GM21786 (cell line): ENCODE measurements at regions not wholly inside any gene's neighbourhood (a gene's known extent, or its start where the extent isn't known, plus 50 kb on each side); places are given as distances from the start of the nearest gene placed in this dataset.

Experiments
- ATAC-seq: cut with Tn5 transposase; IDR thresholded peaks from one replicate; pipeline ENCODE4 v1.9.1; 2021; ENCODE audit not compliant: unreplicated experiment

DNA sequence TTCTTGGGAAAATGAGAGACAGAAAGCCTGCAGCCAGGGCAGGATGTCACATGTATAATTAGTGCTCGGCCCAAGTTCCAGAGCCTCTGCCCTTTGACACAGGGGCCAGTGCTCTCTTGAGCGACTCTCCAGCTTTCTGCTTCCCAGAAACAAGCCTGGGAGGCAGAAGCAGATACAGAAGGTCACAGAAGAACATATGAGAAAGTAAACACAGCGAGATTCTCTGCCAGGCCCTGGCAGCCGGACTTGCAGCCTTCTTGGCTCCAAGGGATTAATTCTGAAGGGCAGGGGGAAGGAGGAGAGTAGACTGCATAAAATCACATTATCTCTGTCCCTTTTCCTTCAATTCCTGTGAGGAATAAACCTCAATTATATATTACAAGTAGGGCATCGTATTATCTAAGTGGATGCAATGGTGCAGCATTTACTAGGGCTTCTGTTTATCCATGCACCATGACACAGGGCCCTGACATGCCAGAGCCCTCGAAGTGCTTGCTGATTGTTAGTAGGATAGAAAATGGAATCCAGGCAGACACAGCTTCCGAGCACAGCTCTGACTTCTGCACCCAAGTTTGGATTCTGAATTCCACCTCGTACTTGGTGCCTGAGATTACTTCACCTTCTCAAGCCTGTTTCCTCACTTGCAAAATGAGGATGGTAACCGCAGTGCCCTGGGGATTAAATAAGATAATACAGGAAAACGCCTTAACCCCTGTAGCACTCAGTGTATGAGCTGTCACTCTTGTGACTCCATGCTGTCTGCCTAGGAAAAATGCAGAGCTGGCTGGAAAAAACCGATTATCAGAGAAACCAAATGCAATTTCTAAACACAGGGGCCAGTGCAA lies 536.5 kb downstream of the TNS3 start:
- ATAC-seq = no peak

GRCh38 chr7:47044625-47045024 lies 537.3 kb downstream of the TNS3 start:
- ATAC-seq = no peak

DNA sequence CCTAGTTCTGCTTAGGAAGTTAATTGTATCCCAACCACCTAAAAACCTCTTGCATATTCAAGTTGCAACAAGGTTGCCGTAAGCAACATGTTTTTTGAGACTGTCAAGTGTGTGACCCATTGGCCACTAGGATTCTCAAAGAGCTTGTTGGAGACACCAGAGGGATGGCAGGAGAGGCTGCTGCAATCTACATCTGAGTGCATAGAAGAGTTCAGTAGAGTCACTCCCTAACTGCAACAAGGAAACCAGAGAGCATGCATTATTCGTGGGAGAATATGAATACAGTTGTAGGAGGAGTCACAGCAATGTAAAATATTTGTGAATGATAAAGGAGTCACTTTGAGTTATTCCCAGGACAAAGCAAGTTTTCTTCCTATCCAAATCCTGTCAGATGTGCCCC lies 538.6 kb downstream of the TNS3 start:
- no peak for ATAC-seq

- ATAC-seq = no peak
Observed at GRCh38 chr7:47042669-47043068, 539.2 kb downstream of the TNS3 start.

GRCh38 chr7:47040795-47041347 lies 541.0 kb downstream of the TNS3 start:
- ATAC-seq = no peak

- ATAC-seq = no peak
Observed at GRCh38 chr7:47039904-47040303, 542.0 kb downstream of the TNS3 start.

GRCh38 chr7:47039089-47039648 lies 542.7 kb downstream of the TNS3 start:
- no peak for ATAC-seq

DNA sequence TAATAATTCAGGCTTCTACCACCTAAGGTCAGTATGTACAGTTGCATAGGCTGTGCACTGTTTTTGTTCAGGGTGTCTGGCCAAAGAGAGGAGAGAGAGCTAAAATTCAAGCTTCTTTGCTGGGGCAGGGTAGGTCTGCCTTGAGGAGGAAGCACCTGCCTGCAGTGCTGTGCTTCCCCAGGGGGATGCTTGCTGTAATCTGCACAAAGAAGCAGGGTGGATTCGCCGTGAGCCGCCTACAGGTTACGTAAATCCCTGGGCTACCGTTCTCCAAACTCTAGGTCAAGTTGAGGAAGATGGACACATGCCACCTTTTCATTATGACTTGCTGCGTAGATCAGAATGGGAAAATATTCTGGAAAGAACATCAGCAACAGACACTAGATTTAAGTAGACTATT lies 543.3 kb downstream of the TNS3 start:
- no peak for ATAC-seq

DNA sequence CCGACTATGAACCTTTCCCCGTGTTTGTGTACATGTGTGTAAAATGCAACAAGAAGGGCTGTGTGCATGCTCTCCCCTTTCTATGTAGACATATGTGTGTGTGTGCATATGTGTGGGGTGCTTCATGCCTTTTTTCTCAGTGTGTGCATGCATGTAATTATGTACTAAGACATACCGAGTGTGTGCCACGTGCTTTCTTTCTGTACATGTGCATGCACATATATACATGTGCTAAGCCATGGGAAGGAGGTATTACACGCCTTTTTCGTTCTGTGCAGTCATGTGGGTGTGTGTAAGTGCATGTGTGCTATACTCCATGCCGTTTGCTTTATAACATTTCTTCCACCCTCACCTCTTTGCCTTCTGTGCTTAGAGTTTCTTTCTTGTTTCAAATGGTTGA lies 544.3 kb downstream of the TNS3 start:
- no peak for ATAC-seq

DNA sequence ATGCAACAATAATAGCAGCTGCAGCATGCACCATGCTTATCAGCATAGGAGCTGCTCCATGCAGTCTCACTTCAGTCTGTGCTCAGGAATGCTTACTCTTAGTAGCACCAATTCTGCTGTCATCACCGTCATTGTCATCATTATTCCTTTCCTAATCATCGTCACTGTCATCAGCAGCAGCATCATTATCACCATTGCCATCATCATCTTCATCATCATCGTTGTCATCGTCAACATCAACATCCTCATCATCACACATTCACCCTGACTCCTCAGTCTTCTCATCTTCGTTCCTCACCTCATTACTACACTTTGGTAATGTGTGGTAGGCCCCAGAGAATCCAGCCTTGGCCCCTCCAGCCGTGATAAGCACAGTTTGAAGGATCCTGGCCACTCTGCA lies 545.0 kb downstream of the TNS3 start:
- no peak for ATAC-seq

GRCh38 chr7:47035522-47035921 lies 546.4 kb downstream of the TNS3 start:
- no peak for ATAC-seq

DNA sequence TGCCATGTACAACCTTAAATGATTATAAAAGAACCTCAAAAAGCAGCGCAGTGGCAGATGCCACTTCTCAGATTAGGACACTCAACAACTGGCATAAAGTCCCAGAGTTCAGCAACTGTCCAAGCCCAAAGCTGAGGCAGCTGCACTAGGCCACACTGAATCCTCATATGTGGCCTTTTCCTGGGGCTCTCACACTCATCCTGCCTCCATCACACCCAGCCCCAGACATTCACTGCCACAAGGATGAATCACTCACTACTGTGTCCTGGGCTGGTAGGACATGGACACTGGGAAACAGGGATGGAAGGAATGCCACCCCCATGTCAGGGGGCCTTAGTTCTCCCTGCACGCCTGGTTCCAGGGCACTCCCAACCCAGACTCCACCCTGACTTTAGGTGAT lies 547.7 kb downstream of the TNS3 start:
- ATAC-seq = no peak

DNA sequence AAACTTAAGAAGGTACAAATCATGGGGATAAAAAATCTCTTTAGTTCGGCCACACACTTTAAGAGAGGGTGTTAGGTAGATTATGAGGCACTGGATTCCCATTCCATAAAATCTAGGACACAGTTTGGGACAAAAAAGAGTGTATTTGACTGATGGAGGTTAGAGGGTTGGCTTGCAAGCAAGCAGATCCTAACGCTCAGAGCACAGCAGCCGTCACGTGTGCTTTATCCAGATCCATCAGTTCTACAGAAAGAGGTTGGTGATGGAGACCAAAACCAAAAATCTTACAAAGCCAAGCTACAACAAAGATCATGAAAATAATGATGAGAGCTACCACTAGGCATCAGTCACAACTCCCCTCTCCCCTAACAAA lies 549.4 kb downstream of the TNS3 start:
- no peak for ATAC-seq

GRCh38 chr7:47031786-47032535 lies 550.0 kb downstream of the TNS3 start:
- no peak for ATAC-seq

GRCh38 chr7:47028284-47028683 lies 553.6 kb downstream of the TNS3 start:
- no peak for ATAC-seq

DNA sequence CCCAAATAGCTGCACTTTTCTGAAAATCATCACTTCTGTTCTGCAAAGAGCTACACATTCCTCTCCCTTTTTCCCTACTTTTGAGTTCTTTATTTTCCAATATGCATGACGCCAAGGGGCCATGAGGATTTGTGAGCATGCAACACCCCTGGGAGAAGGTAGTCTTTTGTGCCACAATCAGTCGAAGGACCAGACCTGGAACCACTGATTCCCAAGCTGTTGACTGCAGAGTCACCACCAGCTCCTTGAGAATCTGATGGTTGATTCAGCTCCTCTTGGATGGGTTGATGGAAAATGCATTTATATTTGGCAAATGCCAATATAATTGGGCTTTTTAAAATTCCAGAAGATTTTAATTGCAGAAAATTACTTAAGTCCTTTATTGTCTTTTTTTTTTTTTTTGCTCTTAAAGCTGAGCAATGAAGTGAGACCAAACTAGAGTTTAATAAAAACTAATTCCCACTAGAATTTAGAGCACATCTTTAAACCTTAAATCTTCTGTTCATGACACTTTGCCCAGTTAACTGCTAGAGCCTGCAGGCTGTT lies 554.1 kb downstream of the TNS3 start:
- ATAC-seq = no peak

- no peak for ATAC-seq
Observed at GRCh38 chr7:47026780-47027361, 555.0 kb downstream of the TNS3 start.

- ATAC-seq = no peak
Observed at GRCh38 chr7:47024991-47025390, 556.9 kb downstream of the TNS3 start.

DNA sequence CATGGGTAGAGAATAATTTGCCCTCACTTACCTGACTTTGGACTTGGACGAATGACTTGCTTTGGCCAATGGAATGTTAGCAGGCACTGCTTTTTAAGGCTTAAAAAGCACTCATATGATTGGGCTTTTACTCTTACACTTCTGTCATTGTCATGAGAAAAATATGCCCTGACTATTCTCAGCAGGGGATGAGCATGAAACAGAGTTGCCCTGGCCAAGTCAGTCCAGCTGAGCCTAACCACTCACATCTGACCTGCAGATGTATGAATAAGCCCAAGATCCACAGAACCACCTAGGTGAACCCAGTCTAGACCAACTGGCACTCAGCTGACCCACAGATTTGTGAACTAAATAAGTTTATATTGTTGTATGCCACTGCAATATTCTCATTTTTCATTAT lies 573.5 kb downstream of the TNS3 start:
- no peak for ATAC-seq

DNA sequence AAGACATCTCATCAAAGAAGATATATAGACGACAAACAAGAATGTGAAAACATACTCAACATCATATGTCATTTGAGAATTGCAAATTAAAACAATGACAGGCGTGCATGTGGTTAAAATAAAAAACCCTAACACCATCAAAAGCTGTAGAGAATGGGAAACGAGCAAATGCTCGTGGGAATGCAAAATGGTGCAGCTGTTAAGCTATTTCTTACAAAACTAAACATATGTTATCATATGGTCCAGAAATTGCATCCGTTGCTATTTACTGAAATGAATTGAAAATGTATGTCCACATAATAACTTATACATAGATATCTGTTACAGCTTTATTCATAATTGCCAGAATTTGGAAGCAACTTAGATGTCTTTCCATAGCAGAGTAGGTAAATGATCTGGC lies 574.4 kb downstream of the TNS3 start:
- ATAC-seq = no peak

- no peak for ATAC-seq
Observed at GRCh38 chr7:47000561-47000960, 581.4 kb downstream of the TNS3 start.
